Transverse colon (tissue), 4 donors: ENCODE measurements at regions not wholly inside any gene's neighbourhood (a gene's known extent, or its start where the extent isn't known, plus 50 kb on each side); places are given as distances from the start of the nearest gene placed in this dataset.

Source experiments
- DNase-seq: peaks from one replicate; pipeline ENCODE4 v3.0.0-alpha.2; 2019
- H3K27ac ChIP-seq, 4 donors: fragments of 200-600 bp; sonication (generic); 2 replicates each; pipeline ENCODE4 v1.5.1; 2016 to 2018; ENCODE audit warnings: inconsistent platforms in 4 of 4
- H3K27me3 ChIP-seq: fragments of 200-600 bp; sonication (generic); 2 replicates; pipeline ENCODE4 v1.5.1; 2017; ENCODE audit warnings: inconsistent platforms
- H3K36me3 ChIP-seq, 4 donors: fragments of 200-600 bp; sonication (generic); 2 replicates each; pipeline ENCODE4 v1.5.1; 2017 to 2019; ENCODE audit warnings: inconsistent platforms in 4 of 4
- H3K4me1 ChIP-seq, 4 donors: fragments of 200-600 bp; sonication (generic); 2 replicates each; pipeline ENCODE4 v1.5.1; 2017 to 2020; ENCODE audit warnings: inconsistent platforms in 4 of 4
- H3K4me3 ChIP-seq, 4 donors: fragments of 200-600 bp; sonication (generic); 1 replicate in 1 of 4; 2 replicates in 3 of 4; pipeline versions ENCODE4 v1.5.1 to v1.6.1; 2017 to 2019; ENCODE audit warnings: inconsistent platforms in 4 of 4
- H3K9me3 ChIP-seq, 2 donors: fragments of 200-600 bp; sonication (generic); 2 replicates each; pipeline ENCODE4 v1.5.1; 2017 to 2019; ENCODE audit warnings: inconsistent platforms in 2 of 2
- CTCF ChIP-seq, 5 experiments: fragments of 200-600 bp in 3 of 5; fragments of 450-650 bp in 2 of 5; sonication (generic) in 3 of 5; IDR thresholded peaks; 1 replicate in 2 of 5; 2 replicates in 3 of 5; pipeline ENCODE4 v1.5.1; 2016 to 2017; ENCODE audit warnings: antibody characterized with exemption in 5 of 5, inconsistent platforms in 3 of 5, mild to moderate bottlenecking in 2 of 5, moderate library complexity in 1 of 5
- EP300 ChIP-seq: sonication (generic); formaldehyde crosslinking; IDR thresholded peaks from one replicate; pipeline ENCODE4 v1.6.1; 2017; ENCODE audit warnings: antibody characterized with exemption, low read depth
- POLR2A ChIP-seq: fragments of 450-650 bp; IDR thresholded peaks from one replicate; pipeline ENCODE4 v1.6.1; 2016; ENCODE audit warnings: antibody characterized with exemption, mild to moderate bottlenecking, moderate library complexity
- POLR2AphosphoS5 ChIP-seq, 3 donors: sonication (generic); formaldehyde crosslinking; IDR thresholded peaks; one replicate each; pipeline ENCODE4 v1.6.1; 2016; ENCODE audit warnings: antibody characterized with exemption in 3 of 3
- WGBS, 2 donors: methylation state at CpG; one replicate each; pipeline ENCODE4 v1.1.5; 2018; ENCODE audit warnings: low coverage in 1 of 2; 5-methylcytosine and 5-hydroxymethylcytosine counted together
- in situ Hi-C, 4 donors: fragments of 200-750 bp; cut with MboI; loops; one replicate each; pipeline versions ENCODE4 v1.15.0 to v1.15.1; 2017; ENCODE audit warnings: low sequenced_read_pairs in 3 of 4, low pct_ligation_motif_present in 1 of 4, low pct_unique_long_range_greater_than_20kb in 1 of 4
- intact Hi-C: fragments of 100-400 bp; cut with DNase I; formaldehyde crosslinking; loops from one replicate; pipeline ENCODE4 v1.15.1; 2023; ENCODE audit warnings: low total_unique reads

GRCh38 chr2:172297950-172298349 is 129.4 kb upstream of the ITGA6 start:
- in situ Hi-C loops = no loop called here
- H3K27me3 ChIP-seq = no peaks in the 10 kb centered on the region
- intact Hi-C loops = no loop called here
- TF ChIP-seq CTCF (IDR thresholded peaks at IDR 0.05) (no peak), POLR2AphosphoS5 (IDR thresholded peaks at IDR 0.05) (no peak), EP300 (no peak), POLR2A (no peak)
- H3K4me1 ChIP-seq = peaks cover 0 to 24% (median 11%) of the 10 kb centered on the region in 4 donors
- no peak overlapping the region for H3K4me3 ChIP-seq
- H3K27ac ChIP-seq = no peak overlapping the region
- 59 to 94% methylated on average over 4 of the region's 4 CpGs for WGBS, 2 donors
- DNase-seq = no peak
- H3K36me3 ChIP-seq = no peaks in the 10 kb centered on the region
- no peaks in the 10 kb centered on the region for H3K9me3 ChIP-seq

- Histone ChIP-seq H3K36me3 (no peaks in the 10 kb centered on the region), H3K9me3 (no peaks in the 10 kb centered on the region), H3K27me3 (no peaks in the 10 kb centered on the region), H3K27ac (peak overlapping the region in 2 of 4 donors; percentile 3 to 4), H3K4me1 (peaks cover 0 to 13% (median 0%) of the 10 kb centered on the region in 4 donors), H3K4me3 (no peak overlapping the region)
- TF ChIP-seq CTCF (IDR thresholded peaks at IDR 0.05) (no peak), POLR2A (no peak), EP300 (no peak), POLR2AphosphoS5 (IDR thresholded peaks at IDR 0.05) (no peak)
- peak; percentile 66 for DNase-seq
- intact Hi-C loops (no loop called here), in situ Hi-C loops (no loop called here)
- 32 to 33% methylated on average over 5 of the region's 5 CpGs for WGBS, 2 donors
Measured at GRCh38 chr2:172299741-172300140, 127.6 kb upstream of the ITGA6 start.

GRCh38 chr2:172300851-172301250 is 126.5 kb upstream of the ITGA6 start:
- no peak for DNase-seq
- peaks cover 0 to 13% (median 0%) of the 10 kb centered on the region in 4 donors for H3K4me1 ChIP-seq
- no peaks in the 10 kb centered on the region for H3K36me3 ChIP-seq
- no peak overlapping the region for H3K27ac ChIP-seq
- TF ChIP-seq EP300 = no peak
- TF ChIP-seq POLR2A = no peak
- no peak for TF ChIP-seq POLR2AphosphoS5 (IDR thresholded peaks at IDR 0.05)
- TF ChIP-seq CTCF (IDR thresholded peaks at IDR 0.05) = no peak
- H3K27me3 ChIP-seq = no peaks in the 10 kb centered on the region
- intact Hi-C loops = no loop called here
- in situ Hi-C loops = no loop called here
- H3K9me3 ChIP-seq = no peaks in the 10 kb centered on the region
- no peak overlapping the region for H3K4me3 ChIP-seq
- 79 to 93% methylated on average over 3 to 4 of the region's 4 CpGs for WGBS, 2 donors

- DNase-seq = no peak
Measured at GRCh38 chr2:172305066-172305465, 122.3 kb upstream of the ITGA6 start.

More at GRCh38 chr2:172305066-172305465, 122.3 kb upstream of the ITGA6 start:
- no peak for TF ChIP-seq POLR2AphosphoS5 (IDR thresholded peaks at IDR 0.05)
- no peak for TF ChIP-seq EP300
- TF ChIP-seq CTCF (IDR thresholded peaks at IDR 0.05) = no peak
- TF ChIP-seq POLR2A = no peak
- in situ Hi-C loops = no loop called here
- H3K4me1 ChIP-seq = peaks cover 0 to 11% (median 4%) of the 10 kb centered on the region in 4 donors
- H3K4me3 ChIP-seq = no peak overlapping the region
- intact Hi-C loops = no loop called here
- no peaks in the 10 kb centered on the region for H3K27me3 ChIP-seq
- no peaks in the 10 kb centered on the region for H3K9me3 ChIP-seq
- H3K27ac ChIP-seq = no peak overlapping the region
- 53% methylated on average over 3 of the region's 3 CpGs; no CpG with 5 or more reads in 1 of the 2 donors for WGBS, 2 donors
- no peaks in the 10 kb centered on the region for H3K36me3 ChIP-seq
